SU-DHL-6 (cell line): ENCODE measurements at regions not wholly inside any gene's neighbourhood (a gene's known extent, or its start where the extent isn't known, plus 50 kb on each side); places are given as distances from the start of the nearest gene placed in this dataset.

Experiments used
- CTCF ChIP-seq: fragments of 200-600 bp; sonication (generic); IDR thresholded peaks from one replicate; pipeline ENCODE4 v1.5.1; 2017; ENCODE audit warnings: antibody characterized with exemption, mild to moderate bottlenecking, low read length, moderate library complexity; ENCODE audit not compliant: insufficient read depth, poor library complexity, severe bottlenecking
- EZH2phosphoT487 ChIP-seq: fragments of 200-600 bp; sonication (generic), shearing (Covaris generic); conservative IDR thresholded peaks from 2 replicates; pipeline ENCODE4 v1.6.1; 2018; ENCODE audit warnings: mild to moderate bottlenecking, antibody characterized with exemption, low read length, moderate library complexity, mixed read lengths

- TF ChIP-seq CTCF (no peak), EZH2phosphoT487 (no peak)
Measured at GRCh38 chr2:103179798-103180197, 418.0 kb downstream of the TMEM182 start.
